K562 (cell line): ENCODE measurements at regions not wholly inside any gene's neighbourhood (a gene's known extent, or its start where the extent isn't known, plus 50 kb on each side); places are given as distances from the start of the nearest gene placed in this dataset.

Source experiments
- ATF7 ChIP-seq: fragments of 450-650 bp; IDR thresholded peaks from 2 replicates; pipeline ENCODE4 v1.7.1; 2014; ENCODE audit warnings: mild to moderate bottlenecking, moderate library complexity
- BRF1 ChIP-seq: IDR thresholded peaks from 3 replicates; pipeline ENCODE4 v1.6.1; 2011; ENCODE audit warnings: borderline replicate concordance, mild to moderate bottlenecking; ENCODE audit not compliant: insufficient read length; ENCODE audit errors: extremely low read depth
- CCNT2 ChIP-seq: IDR thresholded peaks from 2 replicates; pipeline ENCODE4 v1.6.1; 2011; ENCODE audit warnings: borderline replicate concordance, low read depth, mild to moderate bottlenecking, moderate library complexity, mixed read lengths, low read length; ENCODE audit not compliant: insufficient read length; ENCODE audit errors: extremely low read depth
- DNMT1 ChIP-seq: fragments of 450-650 bp; IDR thresholded peaks from 2 replicates; pipeline ENCODE4 v1.6.1; 2016; ENCODE audit warnings: antibody characterized with exemption, mild to moderate bottlenecking
- ERF ChIP-seq: fragments of 450-650 bp; formaldehyde crosslinking; IDR thresholded peaks from 2 replicates; pipeline ENCODE4 v1.4.0; 2020; ENCODE audit warnings: mild to moderate bottlenecking, mixed read lengths
- ETV5 ChIP-seq: sonication (generic); formaldehyde crosslinking; IDR thresholded peaks from 2 replicates; pipeline ENCODE4 v1.4.0; 2020; ENCODE audit warnings: low read depth, mild to moderate bottlenecking, missing genetic modification reagents
- PHTF2 ChIP-seq: fragments of 250-450 bp; sonication (Bioruptor Pico); IDR thresholded peaks from 2 replicates; pipeline ENCODE4 v1.5.0; 2021; ENCODE audit warnings: mild to moderate bottlenecking
- POLR2H ChIP-seq: IDR thresholded peaks from 2 replicates; pipeline ENCODE4 v1.6.1; 2016; ENCODE audit warnings: missing genetic modification characterization, low read depth, mild to moderate bottlenecking, control low read depth, missing compliant biosample characterization, moderate library complexity
- PRMT5 ChIP-seq: sonication (generic); formaldehyde crosslinking; IDR thresholded peaks from 2 replicates; pipeline ENCODE4 v1.5.0; 2020; ENCODE audit warnings: missing genetic modification reagents
- ZNF644 ChIP-seq: fragments of 200-800 bp; sonication (Bioruptor generic); IDR thresholded peaks from 2 replicates; pipeline ENCODE4 v1.6.1; 2016; ENCODE audit warnings: low read depth, missing genetic modification characterization, missing compliant biosample characterization
- TF ChIP-seq, protein P1 (sequence below): fragments of 250-450 bp; sonication (Bioruptor Pico); IDR thresholded peaks from 2 replicates; pipeline ENCODE4 v1.9.0; 2021; ENCODE audit warnings: mild to moderate bottlenecking, inconsistent platforms
- TF ChIP-seq, protein P2 (sequence below): fragments of 250-450 bp; sonication (Bioruptor Pico); IDR thresholded peaks from 2 replicates; pipeline ENCODE4 v1.8.0; 2021; ENCODE audit warnings: borderline replicate concordance, mild to moderate bottlenecking, moderate library complexity; ENCODE audit not compliant: poor library complexity, severe bottlenecking
- TF ChIP-seq, protein P3 (sequence below), 2 experiments: fragments of 450-650 bp in 1 of 2; IDR thresholded peaks; 2 replicates each; pipeline ENCODE4 v1.6.1; 2011 to 2017; ENCODE audit warnings: low read depth in 2 of 2, antibody characterized with exemption in 1 of 2, borderline replicate concordance in 1 of 2, low read length in 1 of 2, mild to moderate bottlenecking in 1 of 2, mixed read lengths in 1 of 2; ENCODE audit not compliant: control insufficient read depth in 1 of 2

DNA sequence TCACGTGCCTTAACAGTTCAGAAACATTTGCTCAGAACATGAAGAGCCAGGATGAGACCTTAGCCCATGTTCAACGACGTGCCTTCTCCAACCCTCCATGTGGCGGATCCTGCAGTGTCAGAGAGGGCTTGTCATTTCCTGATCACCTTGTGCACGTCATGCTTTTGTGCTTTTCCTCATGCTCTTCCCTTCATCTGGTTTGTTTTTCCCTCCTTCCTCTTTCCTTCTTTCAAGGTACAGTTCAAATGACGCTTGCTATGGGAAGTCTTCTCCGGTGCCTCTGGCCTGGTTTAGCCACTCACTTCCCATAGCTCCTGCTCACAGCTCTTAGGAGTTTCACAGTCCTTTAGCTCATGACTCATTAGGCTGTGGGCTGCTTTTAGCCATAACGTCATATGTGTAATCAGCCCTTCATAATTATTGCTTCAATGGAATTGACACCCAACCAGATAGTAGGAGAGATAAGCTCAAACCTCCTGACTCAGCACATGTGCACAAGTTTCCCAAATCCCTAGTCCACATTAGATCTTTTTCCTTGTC lies 102.7 kb upstream of the CNKSR3 start (continued):
- TF ChIP-seq, protein P1, sequence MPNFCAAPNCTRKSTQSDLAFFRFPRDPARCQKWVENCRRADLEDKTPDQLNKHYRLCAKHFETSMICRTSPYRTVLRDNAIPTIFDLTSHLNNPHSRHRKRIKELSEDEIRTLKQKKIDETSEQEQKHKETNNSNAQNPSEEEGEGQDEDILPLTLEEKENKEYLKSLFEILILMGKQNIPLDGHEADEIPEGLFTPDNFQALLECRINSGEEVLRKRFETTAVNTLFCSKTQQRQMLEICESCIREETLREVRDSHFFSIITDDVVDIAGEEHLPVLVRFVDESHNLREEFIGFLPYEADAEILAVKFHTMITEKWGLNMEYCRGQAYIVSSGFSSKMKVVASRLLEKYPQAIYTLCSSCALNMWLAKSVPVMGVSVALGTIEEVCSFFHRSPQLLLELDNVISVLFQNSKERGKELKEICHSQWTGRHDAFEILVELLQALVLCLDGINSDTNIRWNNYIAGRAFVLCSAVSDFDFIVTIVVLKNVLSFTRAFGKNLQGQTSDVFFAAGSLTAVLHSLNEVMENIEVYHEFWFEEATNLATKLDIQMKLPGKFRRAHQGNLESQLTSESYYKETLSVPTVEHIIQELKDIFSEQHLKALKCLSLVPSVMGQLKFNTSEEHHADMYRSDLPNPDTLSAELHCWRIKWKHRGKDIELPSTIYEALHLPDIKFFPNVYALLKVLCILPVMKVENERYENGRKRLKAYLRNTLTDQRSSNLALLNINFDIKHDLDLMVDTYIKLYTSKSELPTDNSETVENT (CRISPR knock-in tag), result no peak
- TF ChIP-seq ERF (no peak), ATF7 (peak; percentile 95), PRMT5 (CRISPR knock-in tag) (no peak), ZNF644 (tag) (no peak), ETV5 (CRISPR knock-in tag) (no peak), CCNT2 (no peak), BRF1 (no peak), PHTF2 (CRISPR knock-in tag) (no peak), DNMT1 (no peak), POLR2H (tag) (no peak)
- TF ChIP-seq, protein P2, sequence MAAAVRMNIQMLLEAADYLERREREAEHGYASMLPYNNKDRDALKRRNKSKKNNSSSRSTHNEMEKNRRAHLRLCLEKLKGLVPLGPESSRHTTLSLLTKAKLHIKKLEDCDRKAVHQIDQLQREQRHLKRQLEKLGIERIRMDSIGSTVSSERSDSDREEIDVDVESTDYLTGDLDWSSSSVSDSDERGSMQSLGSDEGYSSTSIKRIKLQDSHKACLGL, result no peak
- TF ChIP-seq, protein P3, sequence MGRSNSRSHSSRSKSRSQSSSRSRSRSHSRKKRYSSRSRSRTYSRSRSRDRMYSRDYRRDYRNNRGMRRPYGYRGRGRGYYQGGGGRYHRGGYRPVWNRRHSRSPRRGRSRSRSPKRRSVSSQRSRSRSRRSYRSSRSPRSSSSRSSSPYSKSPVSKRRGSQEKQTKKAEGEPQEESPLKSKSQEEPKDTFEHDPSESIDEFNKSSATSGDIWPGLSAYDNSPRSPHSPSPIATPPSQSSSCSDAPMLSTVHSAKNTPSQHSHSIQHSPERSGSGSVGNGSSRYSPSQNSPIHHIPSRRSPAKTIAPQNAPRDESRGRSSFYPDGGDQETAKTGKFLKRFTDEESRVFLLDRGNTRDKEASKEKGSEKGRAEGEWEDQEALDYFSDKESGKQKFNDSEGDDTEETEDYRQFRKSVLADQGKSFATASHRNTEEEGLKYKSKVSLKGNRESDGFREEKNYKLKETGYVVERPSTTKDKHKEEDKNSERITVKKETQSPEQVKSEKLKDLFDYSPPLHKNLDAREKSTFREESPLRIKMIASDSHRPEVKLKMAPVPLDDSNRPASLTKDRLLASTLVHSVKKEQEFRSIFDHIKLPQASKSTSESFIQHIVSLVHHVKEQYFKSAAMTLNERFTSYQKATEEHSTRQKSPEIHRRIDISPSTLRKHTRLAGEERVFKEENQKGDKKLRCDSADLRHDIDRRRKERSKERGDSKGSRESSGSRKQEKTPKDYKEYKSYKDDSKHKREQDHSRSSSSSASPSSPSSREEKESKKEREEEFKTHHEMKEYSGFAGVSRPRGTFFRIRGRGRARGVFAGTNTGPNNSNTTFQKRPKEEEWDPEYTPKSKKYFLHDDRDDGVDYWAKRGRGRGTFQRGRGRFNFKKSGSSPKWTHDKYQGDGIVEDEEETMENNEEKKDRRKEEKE (IDR thresholded peaks at IDR 0.05; ENCODE audit: borderline replicate concordance in 1 of 2, control insufficient read depth in 1 of 2, low read depth in 2 of 2, low read length in 1 of 2), result no peak
